ENCODE measurements at regions not wholly inside any gene's neighbourhood (a gene's known extent, or its start where the extent isn't known, plus 50 kb on each side); places are given as distances from the start of the nearest gene placed in this dataset.

GRCh38 chr22:22392131-22392530 is 116.4 kb downstream of the ZNF280B start:
- intact Hi-C loops (cut with DNase I): no loop called here
- Histone ChIP-seq H3K27ac (no peak overlapping the region), H3K27me3 (ENCODE audit: low read depth) (peaks cover 11% of the 10 kb centered on the region), H3K4me1 (no peaks in the 10 kb centered on the region), H3K9me3 (peaks cover 9% of the 10 kb centered on the region), H3K36me3 (no peaks in the 10 kb centered on the region), H3K4me3 (no peak overlapping the region)
- ATAC-seq (no peak), DNase-seq (no peak)
- TF ChIP-seq CTCF (IDR thresholded peaks at IDR 0.05): no peak

- no peak for TF ChIP-seq CTCF (IDR thresholded peaks at IDR 0.05)
- H3K9me3 ChIP-seq: peaks cover 9% of the 10 kb centered on the region
- no peak for DNase-seq
- intact Hi-C loops (cut with DNase I): no loop called here
- peaks cover 11% of the 10 kb centered on the region for H3K27me3 ChIP-seq (ENCODE audit: low read depth)
- no peaks in the 10 kb centered on the region for H3K4me1 ChIP-seq
- H3K36me3 ChIP-seq: no peaks in the 10 kb centered on the region
- H3K27ac ChIP-seq: no peak overlapping the region
- H3K4me3 ChIP-seq: no peak overlapping the region
- peak in 1 of 2 donors; percentile 9 for ATAC-seq
Observed at GRCh38 chr22:22394591-22394990, 114.0 kb downstream of the ZNF280B start.

- H3K36me3 ChIP-seq: no peaks in the 10 kb centered on the region
- no peak overlapping the region for H3K27ac ChIP-seq
- no peak for TF ChIP-seq CTCF (IDR thresholded peaks at IDR 0.05)
- intact Hi-C loops (cut with DNase I): no loop called here
- H3K27me3 ChIP-seq (ENCODE audit: low read depth): peaks cover 11% of the 10 kb centered on the region
- no peak for DNase-seq
- H3K4me1 ChIP-seq: no peaks in the 10 kb centered on the region
- peaks cover 9% of the 10 kb centered on the region for H3K9me3 ChIP-seq
- H3K4me3 ChIP-seq: no peak overlapping the region
- peak in 1 of 2 donors; percentile 55 for ATAC-seq
Observed at GRCh38 chr22:22395245-22395644, 113.3 kb downstream of the ZNF280B start.

GRCh38 chr22:22396741-22397291 is 111.7 kb downstream of the ZNF280B start:
- H3K36me3 ChIP-seq: no peaks in the 10 kb centered on the region
- no peak for TF ChIP-seq CTCF (IDR thresholded peaks at IDR 0.05)
- H3K27ac ChIP-seq: no peak overlapping the region
- ATAC-seq (no peak), DNase-seq (no peak)
- no peak overlapping the region for H3K4me3 ChIP-seq
- no peaks in the 10 kb centered on the region for H3K4me1 ChIP-seq
- intact Hi-C loops (cut with DNase I): no loop called here
- H3K9me3 ChIP-seq: peaks cover 9% of the 10 kb centered on the region
- peaks cover 7% of the 10 kb centered on the region for H3K27me3 ChIP-seq (ENCODE audit: low read depth)

GRCh38 chr22:22397292-22397870 is 111.2 kb downstream of the ZNF280B start:
- H3K27ac ChIP-seq: no peak overlapping the region
- TF ChIP-seq CTCF (IDR thresholded peaks at IDR 0.05): no peak
- DNase-seq: no peak

More at GRCh38 chr22:22397292-22397870, 111.2 kb downstream of the ZNF280B start:
- peaks cover 7% of the 10 kb centered on the region for H3K27me3 ChIP-seq (ENCODE audit: low read depth)
- H3K4me3 ChIP-seq: no peak overlapping the region
- no peaks in the 10 kb centered on the region for H3K36me3 ChIP-seq
- H3K4me1 ChIP-seq: no peaks in the 10 kb centered on the region
- peak in 1 of 2 donors; percentile 50 for ATAC-seq
- intact Hi-C loops (cut with DNase I): no loop called here
- peaks cover 9% of the 10 kb centered on the region for H3K9me3 ChIP-seq

Measured in lower lobe of right lung (tissue), 2 donors.